Ureter (tissue), 1 donor: ENCODE measurements at regions not wholly inside any gene's neighbourhood (a gene's known extent, or its start where the extent isn't known, plus 50 kb on each side); places are given as distances from the start of the nearest gene placed in this dataset.
"Not testable (repeated sequence)": the region's sequence is repeated elsewhere in the genome, so short reads cannot be mapped to it uniquely, and the experiment has no call there.

Experiments
- DNase-seq: peaks from one replicate; pipeline ENCODE4 v3.0.0-alpha.2; 2020; ENCODE audit warnings: low spot score
- donor health status: DM: yes; HTN: yes; CAD: no.

- no peak for DNase-seq
Observed at GRCh38 chrX:39764441-39764914, 333.3 kb downstream of the BCOR start.

- no peak for DNase-seq
Observed at GRCh38 chrX:39765327-39765726, 332.4 kb downstream of the BCOR start.

GRCh38 chrX:39766085-39766726 lies 331.6 kb downstream of the BCOR start:
- DNase-seq, result no peak

- DNase-seq, result no peak
Observed at GRCh38 chrX:39766855-39767254, 330.9 kb downstream of the BCOR start.

GRCh38 chrX:39767446-39767845 lies 330.3 kb downstream of the BCOR start:
- DNase-seq, result no peak

GRCh38 chrX:39769748-39770147 lies 328.0 kb downstream of the BCOR start:
- DNase-seq, result no peak

DNA sequence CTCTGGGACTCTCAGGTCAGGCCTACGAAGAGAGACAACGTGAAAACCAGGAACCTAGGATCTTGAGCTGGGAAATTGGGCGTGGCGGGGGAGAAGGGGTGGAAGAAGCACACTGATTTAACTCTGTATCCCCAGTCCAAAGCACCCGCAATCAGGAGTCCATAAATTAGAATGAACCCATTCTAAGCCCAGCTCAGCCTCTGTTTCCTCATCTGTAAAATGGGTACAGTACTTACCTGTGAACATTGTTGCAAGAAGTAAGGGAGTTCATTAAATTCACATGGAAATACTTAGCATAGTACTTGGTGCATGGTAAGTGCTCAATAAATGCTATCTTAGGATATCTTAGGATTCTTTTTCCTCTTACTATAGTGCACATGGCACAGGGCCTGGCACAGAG lies 326.7 kb downstream of the BCOR start:
- no peak for DNase-seq

- no peak for DNase-seq
Observed at GRCh38 chrX:39772057-39772832, 325.5 kb downstream of the BCOR start.

GRCh38 chrX:39773150-39773549 lies 324.6 kb downstream of the BCOR start:
- DNase-seq, result no peak

GRCh38 chrX:39773923-39774773 lies 323.6 kb downstream of the BCOR start:
- no peak for DNase-seq

GRCh38 chrX:39774774-39775328 lies 322.9 kb downstream of the BCOR start:
- no peak for DNase-seq

DNA sequence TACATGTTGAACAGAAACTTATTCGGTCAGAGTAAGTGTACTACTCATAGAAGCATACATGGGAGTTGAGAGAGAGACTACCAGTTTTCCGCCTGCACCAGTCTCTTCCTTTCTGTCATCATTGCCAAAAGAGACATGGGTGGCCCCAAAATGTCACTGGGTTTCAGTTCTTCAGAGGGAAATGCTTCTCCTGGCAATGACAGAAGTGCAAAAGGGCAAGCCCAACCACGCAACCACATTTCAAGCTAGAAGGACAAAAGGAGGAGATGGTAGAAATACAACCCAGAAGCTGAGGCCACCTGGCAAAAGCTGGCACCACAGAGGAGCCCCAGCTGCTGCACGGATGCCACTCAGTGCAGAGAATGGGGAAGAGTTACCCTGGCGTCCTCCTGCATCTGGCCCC lies 320.1 kb downstream of the BCOR start:
- no peak for DNase-seq

- no peak for DNase-seq
Observed at GRCh38 chrX:39779952-39780783, 317.6 kb downstream of the BCOR start.

DNA sequence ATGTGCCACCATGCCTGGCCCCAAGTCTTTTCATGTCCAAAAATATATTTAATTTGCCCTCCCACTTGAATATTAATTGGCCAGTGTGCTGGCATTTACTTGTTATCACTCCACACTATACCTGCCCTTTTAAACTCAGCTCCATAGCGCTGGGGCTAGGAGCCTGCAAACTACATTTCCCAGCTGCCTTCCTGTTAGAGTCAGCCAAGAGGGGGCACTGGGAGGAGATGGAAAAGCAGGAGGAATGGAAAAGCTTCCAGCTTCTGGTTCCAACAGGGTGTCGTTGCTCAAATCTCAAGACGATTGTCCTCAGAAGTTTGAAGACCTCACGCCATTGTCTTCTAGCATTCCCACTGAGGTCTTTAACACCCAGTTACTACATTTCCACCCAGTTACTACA lies 315.5 kb downstream of the BCOR start:
- no peak for DNase-seq

DNA sequence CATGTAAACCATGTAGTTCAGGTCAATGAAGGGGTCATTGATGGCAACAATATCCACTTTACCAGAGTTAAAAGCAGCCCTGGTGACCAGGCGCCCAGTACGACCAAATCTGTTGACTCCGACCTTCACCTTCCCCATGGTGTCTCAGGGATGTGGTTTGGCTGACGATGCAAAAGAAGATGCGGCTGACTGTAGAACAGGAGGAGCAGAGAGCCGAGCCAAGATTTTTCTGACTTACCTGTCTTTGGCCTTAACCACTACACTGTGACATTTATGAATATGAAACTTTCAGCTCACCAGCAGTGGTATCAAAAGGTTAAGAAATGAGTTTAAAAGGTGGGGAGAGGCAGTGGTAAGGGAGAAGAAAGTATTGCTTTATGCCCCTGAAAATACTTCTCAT lies 309.8 kb downstream of the BCOR start:
- DNase-seq, result no peak

DNA sequence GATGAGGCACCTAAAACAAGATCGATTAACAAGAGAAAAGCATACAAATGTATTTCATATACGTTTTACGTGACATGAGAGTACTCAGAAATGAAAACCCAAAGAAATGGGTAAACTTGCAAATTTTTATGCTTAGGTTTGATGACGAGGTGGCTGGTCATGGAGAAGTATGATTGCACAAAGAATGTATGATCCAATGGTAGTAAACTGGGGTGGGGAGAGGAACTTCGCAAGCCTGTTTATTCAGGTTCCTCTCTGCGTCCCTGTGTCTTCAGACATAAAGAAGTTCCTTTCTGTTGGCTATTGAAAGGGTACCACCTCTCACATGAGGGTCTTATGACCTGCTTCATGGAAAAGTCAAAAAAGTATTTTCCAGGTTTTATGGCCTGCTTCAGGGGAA lies 309.2 kb downstream of the BCOR start:
- DNase-seq, result no peak

- no peak for DNase-seq
Observed at GRCh38 chrX:39791691-39792090, 306.1 kb downstream of the BCOR start.

DNA sequence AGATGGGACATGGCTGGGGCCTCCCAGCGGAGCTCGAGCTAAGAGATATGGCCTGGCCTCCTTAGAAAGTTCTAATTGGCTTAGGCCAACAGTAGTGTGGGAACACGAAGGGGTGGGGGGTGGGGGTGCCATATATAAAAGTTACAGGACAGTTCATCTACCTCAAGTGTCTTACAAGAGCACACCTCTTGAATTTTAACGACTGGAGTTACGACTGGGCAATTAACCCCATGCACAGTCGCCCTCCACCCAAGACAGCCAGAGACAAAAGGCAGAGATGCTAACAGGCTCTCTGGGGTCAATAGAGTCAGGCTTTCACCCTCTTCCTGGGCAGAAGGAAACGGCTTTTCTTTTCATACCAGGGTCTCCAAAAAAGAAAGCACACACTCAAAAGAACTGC lies 302.2 kb downstream of the BCOR start:
- no peak for DNase-seq

DNA sequence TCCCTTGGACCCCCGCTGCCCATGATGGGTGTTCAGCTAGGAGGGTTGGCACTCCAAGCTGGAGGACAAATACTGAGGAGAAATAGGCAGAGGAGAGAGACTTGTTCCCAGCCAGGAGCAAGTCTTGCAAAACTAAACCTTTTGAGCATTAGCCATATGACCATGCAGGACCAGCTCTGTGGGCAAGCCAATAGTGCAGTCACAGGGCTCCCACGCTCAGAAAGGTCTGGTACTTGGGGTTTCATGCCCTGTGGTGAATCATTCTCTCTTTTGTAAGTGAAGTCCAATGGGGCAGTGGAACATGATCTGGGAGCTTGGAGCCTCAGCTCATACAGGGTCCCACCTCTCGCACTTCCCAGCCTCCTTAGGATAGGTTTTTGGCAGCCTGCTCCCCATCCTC lies 300.9 kb downstream of the BCOR start:
- no peak for DNase-seq

GRCh38 chrX:39798488-39798887 lies 299.3 kb downstream of the BCOR start:
- DNase-seq, result not testable (repeated sequence)

DNA sequence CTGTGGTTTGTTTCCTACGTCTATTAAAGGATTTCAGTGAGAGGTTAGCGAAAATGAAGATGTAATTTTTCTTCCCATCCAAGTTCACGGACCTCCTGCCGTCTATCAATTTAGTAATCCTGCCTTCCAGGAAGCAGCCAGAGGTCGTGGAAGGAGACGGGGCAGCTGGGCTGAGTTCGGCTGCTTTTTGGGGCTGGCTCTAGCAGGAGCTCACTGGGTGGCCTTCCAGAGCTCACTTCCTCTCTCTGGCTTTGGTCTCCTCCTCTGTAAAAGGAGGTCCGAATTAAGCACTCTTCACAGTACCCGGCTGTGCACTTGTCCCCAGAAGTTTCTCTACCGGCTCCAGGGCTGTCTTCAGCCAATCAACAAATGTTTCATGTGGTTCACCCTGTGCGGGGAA lies 295.4 kb downstream of the BCOR start:
- no peak for DNase-seq
